Heart left ventricle (tissue), 16 donors: ENCODE measurements at regions not wholly inside any gene's neighbourhood (a gene's known extent, or its start where the extent isn't known, plus 50 kb on each side); places are given as distances from the start of the nearest gene placed in this dataset.

Experiments used
- ATAC-seq, 4 donors: fragments of 200-7000 bp; cut with Tn5 transposase; one replicate each; pipeline ENCODE4 v1.9.1; 2020 to 2022; ENCODE audit warnings: moderate library complexity in 4 of 4, mild to moderate bottlenecking in 3 of 4, moderate number of reproducible peaks in 1 of 4
- DNase-seq, 5 donors: peaks; one replicate each; pipeline ENCODE4 v3.0.0-alpha.2; 2020
- H3K27ac ChIP-seq, 12 donors: fragments of 200-600 bp; sonication (generic) in 4 of 12; one replicate each; pipeline versions ENCODE4 v1.5.0 to v1.8.0; 2016 to 2022; ENCODE audit warnings: mild to moderate bottlenecking in 2 of 12
- H3K27me3 ChIP-seq, 9 donors: fragments of 200-600 bp; sonication (generic) in 2 of 9; one replicate each; pipeline versions ENCODE4 v1.5.1 to v1.8.0; 2016 to 2022; ENCODE audit warnings: mild to moderate bottlenecking in 3 of 9
- H3K36me3 ChIP-seq, 9 donors: fragments of 200-600 bp; sonication (generic) in 2 of 9; one replicate each; pipeline versions ENCODE4 v1.5.0 to v1.8.0; 2018 to 2022; ENCODE audit warnings: mild to moderate bottlenecking in 2 of 9
- H3K4me1 ChIP-seq, 12 donors: fragments of 200-600 bp; sonication (generic) in 4 of 12; one replicate each; pipeline versions ENCODE4 v1.5.0 to v1.8.0; 2016 to 2022; ENCODE audit warnings: mild to moderate bottlenecking in 3 of 12
- H3K4me3 ChIP-seq, 12 donors: fragments of 200-600 bp; sonication (generic) in 4 of 12; one replicate each; pipeline versions ENCODE4 v1.5.0 to v1.8.0; 2017 to 2022; ENCODE audit warnings: mild to moderate bottlenecking in 9 of 12, moderate library complexity in 4 of 12
- H3K9me3 ChIP-seq, 12 donors: fragments of 200-600 bp; sonication (generic) in 4 of 12; one replicate each; pipeline versions ENCODE4 v1.5.0 to v1.8.0; 2016 to 2022; ENCODE audit warnings: mild to moderate bottlenecking in 1 of 12
- POLR2A ChIP-seq, 2 donors: fragments of 450-650 bp; IDR thresholded peaks; one replicate each; pipeline ENCODE4 v1.6.1; 2017; ENCODE audit warnings: antibody characterized with exemption in 2 of 2, mild to moderate bottlenecking in 2 of 2, moderate library complexity in 2 of 2
- WGBS, 4 donors: extraction: QIAGEN DNeasy Blood & Tissue Kit in 2 of 4; methylation state at CpG; one replicate each; pipeline versions ENCODE4 v1.1.5 to v1.1.7; 2013 to 2018; 5-methylcytosine and 5-hydroxymethylcytosine counted together
- intact Hi-C, 10 donors: fragments of 100-400 bp; cut with DNase I; formaldehyde crosslinking; loops; one replicate each; pipeline versions ENCODE4 v1.11.1 to v1.14.2; 2022
- TF ChIP-seq, protein P1 (sequence below), 12 donors: fragments of 200-600 bp; sonication (generic) in 4 of 12; IDR thresholded peaks; one replicate each; pipeline versions ENCODE4 v1.5.0 to v1.8.0; 2018 to 2022; ENCODE audit warnings: antibody characterized with exemption in 12 of 12, mild to moderate bottlenecking in 5 of 12
- donor health status: ischemic (EF 13 %, LVEDD 7.1; RV severe dilation, severe dysfunction).
- donor health status: healthy with polysubstance abuse.
- donor health status: DM: no; HTN: yes; CAD: no.
- donor health status: DM: no; HTN: no; CAD: no.
- donor health status: ischemic (EF 25% LVEDD 6.9; RV normal size, moderate dysfunction).
- donor health status: ischemic (EF 25% LVEDD 5.7; RV mildly dilated, moderate dysfunction).
- donor health status: healthy.
- donor health status: DM: yes; HTN: yes; CAD: no.
- donor health status: ischemic (EF 35%, LVEDD 5.7; RV mildly dilated, moderate dysfunction).
- donor health status: nonischemic (EF 11% LVEDD 7.7; RV severe dilation, severe dysfunction).
- donor health status: DM: yes; HTN: yes; CAD: no.
- donor health status: PGD.
- donor health status: ischemic (EF 29% LVEDD 5.4; RV normal size, mild dysfunction).
- donor health status: nonischemic (EF 23%, LVEDD 6.1; RV moderate dilation, normal function).

DNA sequence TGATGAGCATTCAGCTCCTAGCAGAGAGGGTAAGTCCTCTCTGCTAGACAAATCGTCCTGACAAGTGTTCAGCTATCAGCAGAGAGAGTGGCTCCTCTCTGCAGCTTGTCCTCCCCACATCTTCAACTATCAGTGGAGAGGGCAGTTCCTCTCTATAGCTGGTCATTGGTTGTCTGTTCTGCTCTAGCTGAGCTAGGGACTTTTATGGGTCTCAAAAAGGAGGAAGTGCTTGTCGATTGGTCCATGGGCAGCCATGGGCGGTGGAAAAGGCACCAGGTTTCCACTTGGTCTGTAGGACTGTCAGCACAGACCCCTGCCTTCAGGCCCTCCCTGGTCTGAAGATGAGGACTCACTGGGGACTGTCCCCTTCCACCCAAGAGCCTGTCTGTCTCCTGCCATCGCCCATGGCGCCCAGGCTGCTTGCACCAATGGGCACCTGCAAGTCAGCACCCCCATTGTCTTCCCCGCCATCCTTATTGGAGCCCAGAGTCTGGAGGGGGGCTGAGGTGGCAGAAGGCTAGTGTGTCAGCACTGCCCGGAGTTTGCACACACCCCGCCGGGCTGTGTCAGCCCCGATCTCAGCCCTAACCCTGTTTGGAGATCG, 264.7 kb downstream of the ZBBX start:
- 86 to 95% (median 91%) methylated on average over 5 to 11 of the region's 11 CpGs for WGBS, 4 donors
- Histone ChIP-seq H3K27me3 (no peaks in the 10 kb centered on the region), H3K27ac (no peak overlapping the region), H3K36me3 (no peaks in the 10 kb centered on the region), H3K4me1 (peaks cover 0 to 8% (median 0%) of the 10 kb centered on the region in 12 donors), H3K9me3 (no peaks in the 10 kb centered on the region), H3K4me3 (no peak overlapping the region)
- peak in 1 of 5 donors; percentile 18 for DNase-seq
- no peak for TF ChIP-seq POLR2A (IDR thresholded peaks at IDR 0.05)
- TF ChIP-seq, protein P1, sequence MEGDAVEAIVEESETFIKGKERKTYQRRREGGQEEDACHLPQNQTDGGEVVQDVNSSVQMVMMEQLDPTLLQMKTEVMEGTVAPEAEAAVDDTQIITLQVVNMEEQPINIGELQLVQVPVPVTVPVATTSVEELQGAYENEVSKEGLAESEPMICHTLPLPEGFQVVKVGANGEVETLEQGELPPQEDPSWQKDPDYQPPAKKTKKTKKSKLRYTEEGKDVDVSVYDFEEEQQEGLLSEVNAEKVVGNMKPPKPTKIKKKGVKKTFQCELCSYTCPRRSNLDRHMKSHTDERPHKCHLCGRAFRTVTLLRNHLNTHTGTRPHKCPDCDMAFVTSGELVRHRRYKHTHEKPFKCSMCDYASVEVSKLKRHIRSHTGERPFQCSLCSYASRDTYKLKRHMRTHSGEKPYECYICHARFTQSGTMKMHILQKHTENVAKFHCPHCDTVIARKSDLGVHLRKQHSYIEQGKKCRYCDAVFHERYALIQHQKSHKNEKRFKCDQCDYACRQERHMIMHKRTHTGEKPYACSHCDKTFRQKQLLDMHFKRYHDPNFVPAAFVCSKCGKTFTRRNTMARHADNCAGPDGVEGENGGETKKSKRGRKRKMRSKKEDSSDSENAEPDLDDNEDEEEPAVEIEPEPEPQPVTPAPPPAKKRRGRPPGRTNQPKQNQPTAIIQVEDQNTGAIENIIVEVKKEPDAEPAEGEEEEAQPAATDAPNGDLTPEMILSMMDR (IDR thresholded peaks at IDR 0.05): no peak
- ATAC-seq: no peak
- intact Hi-C loops: no loop called here

DNA sequence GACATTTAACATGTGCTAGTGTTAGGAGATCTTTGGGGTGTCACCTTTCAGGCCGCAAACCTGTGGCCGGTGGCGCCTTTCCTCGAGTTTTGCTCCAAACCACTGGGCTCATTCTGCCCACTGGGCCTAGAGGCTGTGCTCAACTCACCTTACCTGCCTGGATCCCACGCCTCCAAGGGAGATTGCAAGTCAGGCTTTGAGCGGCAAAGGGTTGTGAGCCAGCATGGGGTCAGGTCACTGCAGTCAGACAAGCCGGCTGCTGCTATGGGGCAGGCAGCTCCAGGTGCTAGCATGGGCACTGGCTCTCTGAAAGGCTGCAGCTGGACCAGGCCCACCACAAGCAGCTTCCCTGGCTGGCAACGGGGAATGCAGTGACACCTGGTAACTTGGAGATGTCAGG, 265.5 kb downstream of the ZBBX start:
- ATAC-seq (no peak), DNase-seq (peak in 1 of 5 donors; percentile 13)
- TF ChIP-seq POLR2A (IDR thresholded peaks at IDR 0.05): no peak
- TF ChIP-seq, protein P1 (IDR thresholded peaks at IDR 0.05): no peak
- 93 to 97% (median 94%) methylated on average over 7 to 8 of the region's 8 CpGs for WGBS, 4 donors
- Histone ChIP-seq H3K4me1 (peaks cover 0 to 8% (median 0%) of the 10 kb centered on the region in 12 donors), H3K36me3 (no peaks in the 10 kb centered on the region), H3K4me3 (no peak overlapping the region), H3K27ac (no peak overlapping the region), H3K27me3 (no peaks in the 10 kb centered on the region), H3K9me3 (no peaks in the 10 kb centered on the region)
- intact Hi-C loops: no loop called here

DNA sequence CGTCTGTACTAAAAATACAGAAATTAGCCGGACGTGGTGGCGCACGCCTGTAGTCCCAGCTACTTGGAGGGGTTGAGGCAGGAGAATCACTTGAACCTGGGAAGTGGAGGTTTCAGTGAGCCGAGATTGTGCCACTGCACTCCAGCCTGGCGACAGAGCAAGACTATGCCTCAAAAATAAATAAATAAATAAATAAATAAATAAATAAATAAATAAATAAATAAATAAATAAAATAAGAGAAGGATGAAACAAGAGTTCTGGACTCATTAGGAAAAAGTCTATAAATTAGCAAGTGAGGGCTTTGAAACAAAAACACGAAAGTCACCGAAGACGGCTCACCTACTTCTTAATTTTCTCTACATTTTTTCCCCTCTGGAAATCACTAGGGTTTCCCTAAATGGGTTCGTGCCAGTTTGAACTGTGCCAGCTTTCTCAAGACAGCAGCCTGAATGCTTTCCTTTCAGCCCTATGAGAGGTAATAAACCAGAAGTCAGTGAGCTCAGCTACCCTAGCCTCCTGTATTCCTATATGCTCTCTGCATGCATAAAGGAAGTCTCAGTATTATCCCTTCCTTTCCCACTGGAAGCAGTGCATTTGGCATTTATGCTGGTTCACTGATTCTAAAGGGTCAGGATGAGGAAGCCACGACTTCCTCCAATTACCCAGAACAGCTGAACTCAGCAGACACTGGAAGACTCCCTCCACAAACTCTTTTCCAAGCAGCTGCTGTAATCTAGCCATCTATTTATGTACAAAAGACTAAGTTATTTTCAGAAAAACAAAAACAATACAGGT, 266.9 kb downstream of the ZBBX start:
- 83 to 88% (median 87%) methylated on average over 12 of the region's 12 CpGs for WGBS, 4 donors
- no peak for TF ChIP-seq POLR2A (IDR thresholded peaks at IDR 0.05)
- TF ChIP-seq, protein P1 (IDR thresholded peaks at IDR 0.05): no peak
- H3K9me3 ChIP-seq: no peaks in the 10 kb centered on the region
- no peaks in the 10 kb centered on the region for H3K27me3 ChIP-seq
- intact Hi-C loops: no loop called here
- ATAC-seq (no peak), DNase-seq (no peak)
- no peak overlapping the region for H3K4me3 ChIP-seq
- peaks cover 0 to 8% (median 0%) of the 10 kb centered on the region in 12 donors for H3K4me1 ChIP-seq
- H3K36me3 ChIP-seq: no peaks in the 10 kb centered on the region
- no peak overlapping the region for H3K27ac ChIP-seq

DNA sequence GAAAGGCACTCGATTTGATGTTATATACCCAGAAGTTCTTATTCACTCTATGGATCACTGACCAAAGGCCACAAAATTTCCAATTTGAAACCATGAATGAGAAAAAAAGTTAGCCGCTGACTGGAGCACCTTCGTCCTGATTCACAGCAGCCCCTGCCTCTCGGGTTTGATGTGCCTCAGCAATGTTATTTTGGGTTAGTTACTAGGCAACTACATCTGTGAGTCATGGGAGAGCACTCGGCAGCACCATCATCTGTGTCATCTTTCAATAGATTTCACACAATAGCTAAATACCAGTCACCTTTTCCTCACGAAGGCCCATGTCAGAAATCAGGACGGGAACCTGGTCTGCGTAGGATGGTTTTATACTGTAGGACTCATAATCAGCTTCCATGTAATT, 269.2 kb downstream of the ZBBX start:
- ATAC-seq (peak in 1 of 4 donors; percentile 39), DNase-seq (no peak)
- intact Hi-C loops: no loop called here
- H3K27me3 ChIP-seq: no peaks in the 10 kb centered on the region
- no peak overlapping the region for H3K27ac ChIP-seq
- H3K9me3 ChIP-seq: no peaks in the 10 kb centered on the region
- no peaks in the 10 kb centered on the region for H3K36me3 ChIP-seq
- no peak for TF ChIP-seq POLR2A (IDR thresholded peaks at IDR 0.05)
- TF ChIP-seq, protein P1 (IDR thresholded peaks at IDR 0.05): no peak
- WGBS, 4 donors: 47 to 59% (median 57%) methylated on average over 8 of the region's 8 CpGs
- peaks cover 0 to 8% (median 0%) of the 10 kb centered on the region in 12 donors for H3K4me1 ChIP-seq
- H3K4me3 ChIP-seq: no peak overlapping the region
